Fibroblast of lung (primary cell): ENCODE measurements at regions not wholly inside any gene's neighbourhood (a gene's known extent, or its start where the extent isn't known, plus 50 kb on each side); places are given as distances from the start of the nearest gene placed in this dataset.
A peak's percentile ranks its signal among the peaks of the same experiment; 100 is the strongest.

Experiments
- DNase-seq, 2 donors: peaks; one replicate each; pipeline versions ENCODE4 v3.0.0 to v3.0.0-alpha.2; 2010; ENCODE audit warnings: low read depth in 2 of 2
- H2AFZ ChIP-seq: 2 replicates; pipeline ENCODE4 v1.5.1; 2012; ENCODE audit warnings: low read length, control low read depth, inconsistent platforms
- H3K27ac ChIP-seq: 2 replicates; pipeline ENCODE4 v1.5.1; 2011; ENCODE audit warnings: low read length, control low read depth; ENCODE audit not compliant: insufficient read depth
- H3K27me3 ChIP-seq: 2 replicates; pipeline ENCODE4 v1.5.1; 2011; ENCODE audit warnings: mild to moderate bottlenecking, low read length; ENCODE audit not compliant: control insufficient read depth, insufficient read depth
- H3K36me3 ChIP-seq: 2 replicates; pipeline ENCODE4 v1.5.1; 2011; ENCODE audit warnings: low read length; ENCODE audit not compliant: control insufficient read depth, insufficient read depth
- H3K4me1 ChIP-seq: 2 replicates; pipeline ENCODE4 v1.5.1; 2011; ENCODE audit warnings: low read length; ENCODE audit not compliant: control insufficient read depth, insufficient read depth; ENCODE audit errors: extremely low read depth
- H3K4me2 ChIP-seq: 2 replicates; pipeline ENCODE4 v1.5.1; 2011; ENCODE audit warnings: low read length, control low read depth; ENCODE audit not compliant: insufficient read depth; ENCODE audit errors: extremely low read depth
- H3K4me3 ChIP-seq, 4 experiments: fragments of 200-600 bp in 1 of 4; sonication (generic) in 1 of 4; replicated peaks in 1 of 4; 2 replicates each; pipeline ENCODE4 v1.5.1; 2011 to 2016; ENCODE audit warnings: low read length in 4 of 4, low read depth in 3 of 4, mild to moderate bottlenecking in 3 of 4, control low read depth in 2 of 4, inconsistent platforms in 1 of 4, mixed read lengths in 1 of 4; ENCODE audit not compliant: insufficient read depth in 1 of 4; ENCODE audit errors: control extremely low read depth in 1 of 4
- H3K79me2 ChIP-seq: 2 replicates; pipeline ENCODE4 v1.5.1; 2012; ENCODE audit warnings: mild to moderate bottlenecking, low read length, inconsistent platforms; ENCODE audit not compliant: control insufficient read depth, insufficient read depth
- H3K9ac ChIP-seq: 2 replicates; pipeline ENCODE4 v1.5.1; 2011; ENCODE audit warnings: mild to moderate bottlenecking, low read length, control low read depth; ENCODE audit not compliant: insufficient read depth
- H3K9me3 ChIP-seq: 2 replicates; pipeline ENCODE4 v1.5.1; 2012; ENCODE audit warnings: low read depth, low read length; ENCODE audit not compliant: control insufficient read depth, insufficient read depth
- H4K20me1 ChIP-seq: 2 replicates; pipeline ENCODE4 v1.5.1; 2011; ENCODE audit warnings: low read length; ENCODE audit not compliant: control insufficient read depth, insufficient read depth; ENCODE audit errors: extremely low read depth
- EZH2 ChIP-seq: IDR thresholded peaks from 2 replicates; pipeline ENCODE4 v1.5.1; 2012; ENCODE audit warnings: low read length, control low read depth, mild to moderate bottlenecking; ENCODE audit errors: missing control alignments
- TF ChIP-seq, protein P1 (sequence below), 2 donors: IDR thresholded peaks in 1 of 2; conservative IDR thresholded peaks in 1 of 2; 1 replicate in 1 of 2; 2 replicates in 1 of 2; pipeline ENCODE4 v1.5.1; 2011 to 2012; ENCODE audit warnings: low read length in 2 of 2, control low read depth in 1 of 2, inconsistent platforms in 1 of 2, low read depth in 1 of 2, mild to moderate bottlenecking in 1 of 2

DNA sequence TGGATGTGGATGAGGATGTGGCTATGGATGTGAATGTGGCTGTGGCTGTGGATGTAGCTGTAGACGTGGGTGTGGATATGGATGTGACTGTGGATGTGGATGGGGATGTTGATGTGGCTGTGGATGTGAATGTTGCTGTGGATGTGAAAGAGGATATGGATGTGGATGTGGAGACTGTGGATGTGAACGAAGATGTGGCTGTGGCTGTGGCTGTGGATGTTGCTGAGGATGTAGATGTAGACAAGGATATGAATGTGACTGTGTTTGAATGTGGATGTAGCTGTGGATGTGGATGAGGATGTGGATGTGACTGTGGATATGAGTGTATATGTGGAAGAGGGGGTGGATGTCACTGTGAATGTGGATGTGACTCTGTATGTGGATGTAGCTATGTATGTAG is 884.6 kb upstream of the CHAC2 start:
- no peak overlapping the region for H3K4me2 ChIP-seq
- DNase-seq, result no peak
- H3K9ac ChIP-seq, result no peak overlapping the region
- no peak overlapping the region for H3K27ac ChIP-seq
- no peaks in the 10 kb centered on the region for H3K36me3 ChIP-seq
- H2AFZ ChIP-seq, result no peak overlapping the region
- no peaks in the 10 kb centered on the region for H3K4me1 ChIP-seq
- no peaks in the 10 kb centered on the region for H3K27me3 ChIP-seq
- H3K4me3 ChIP-seq, result no peak overlapping the region
- no peaks in the 10 kb centered on the region for H3K9me3 ChIP-seq
- no peak for TF ChIP-seq EZH2
- H4K20me1 ChIP-seq, result no peaks in the 10 kb centered on the region
- no peaks in the 10 kb centered on the region for H3K79me2 ChIP-seq

DNA sequence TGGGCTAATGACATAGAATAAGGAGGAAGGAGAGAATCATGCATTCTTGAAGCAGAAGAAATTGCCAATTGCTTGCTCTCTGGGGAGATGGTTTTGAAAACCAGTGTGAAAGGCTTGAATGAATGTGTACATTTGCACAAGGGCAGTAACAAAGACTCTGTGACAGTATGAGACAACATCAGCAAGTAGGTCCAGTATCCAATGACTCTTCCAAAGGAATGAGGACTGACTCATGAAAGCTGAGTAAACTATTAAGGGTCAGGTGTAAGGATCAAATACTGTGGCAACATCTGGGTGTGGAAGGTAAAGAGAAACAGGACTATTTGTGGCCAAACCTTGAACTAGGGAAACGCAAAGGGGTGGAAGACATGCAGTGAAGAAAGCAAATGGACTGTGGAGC is 886.0 kb upstream of the CHAC2 start:
- H3K36me3 ChIP-seq, result no peaks in the 10 kb centered on the region
- H3K27me3 ChIP-seq, result no peaks in the 10 kb centered on the region
- H3K4me3 ChIP-seq, result no peak overlapping the region
- H2AFZ ChIP-seq, result no peak overlapping the region
- peak; percentile 35 to 68 for DNase-seq
- H3K79me2 ChIP-seq, result no peaks in the 10 kb centered on the region
- H4K20me1 ChIP-seq, result no peaks in the 10 kb centered on the region
- H3K4me2 ChIP-seq, result no peak overlapping the region
- H3K4me1 ChIP-seq, result no peaks in the 10 kb centered on the region
- no peak for TF ChIP-seq EZH2
- TF ChIP-seq, protein P1, sequence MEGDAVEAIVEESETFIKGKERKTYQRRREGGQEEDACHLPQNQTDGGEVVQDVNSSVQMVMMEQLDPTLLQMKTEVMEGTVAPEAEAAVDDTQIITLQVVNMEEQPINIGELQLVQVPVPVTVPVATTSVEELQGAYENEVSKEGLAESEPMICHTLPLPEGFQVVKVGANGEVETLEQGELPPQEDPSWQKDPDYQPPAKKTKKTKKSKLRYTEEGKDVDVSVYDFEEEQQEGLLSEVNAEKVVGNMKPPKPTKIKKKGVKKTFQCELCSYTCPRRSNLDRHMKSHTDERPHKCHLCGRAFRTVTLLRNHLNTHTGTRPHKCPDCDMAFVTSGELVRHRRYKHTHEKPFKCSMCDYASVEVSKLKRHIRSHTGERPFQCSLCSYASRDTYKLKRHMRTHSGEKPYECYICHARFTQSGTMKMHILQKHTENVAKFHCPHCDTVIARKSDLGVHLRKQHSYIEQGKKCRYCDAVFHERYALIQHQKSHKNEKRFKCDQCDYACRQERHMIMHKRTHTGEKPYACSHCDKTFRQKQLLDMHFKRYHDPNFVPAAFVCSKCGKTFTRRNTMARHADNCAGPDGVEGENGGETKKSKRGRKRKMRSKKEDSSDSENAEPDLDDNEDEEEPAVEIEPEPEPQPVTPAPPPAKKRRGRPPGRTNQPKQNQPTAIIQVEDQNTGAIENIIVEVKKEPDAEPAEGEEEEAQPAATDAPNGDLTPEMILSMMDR (conservative IDR thresholded peaks at IDR 0.05 in 1 of 2, IDR thresholded peaks at IDR 0.05 in 1 of 2; ENCODE audit: low read depth in 1 of 2, low read length in 2 of 2), result no peak
- no peaks in the 10 kb centered on the region for H3K9me3 ChIP-seq
- H3K27ac ChIP-seq, result no peak overlapping the region
- no peak overlapping the region for H3K9ac ChIP-seq

DNA sequence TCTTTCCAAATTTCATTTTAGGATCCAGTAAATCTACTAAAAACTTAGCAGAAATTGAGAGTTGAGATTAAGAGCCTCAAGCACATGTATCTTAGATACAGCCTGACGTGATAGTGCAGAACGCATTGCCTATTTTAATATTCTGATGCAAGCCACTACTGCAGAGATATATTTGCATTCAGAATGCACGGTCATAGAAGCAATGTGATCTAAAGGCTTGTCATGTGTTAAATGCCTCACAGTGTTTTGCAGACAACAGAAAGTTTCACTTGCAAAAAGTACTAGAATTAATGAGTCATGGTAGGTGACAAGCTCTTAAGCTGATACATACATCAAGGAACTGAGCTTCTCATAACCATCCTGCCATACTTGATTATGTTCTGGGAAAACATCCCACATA is 886.7 kb upstream of the CHAC2 start:
- Histone ChIP-seq H3K9me3 (no peaks in the 10 kb centered on the region), H3K4me2 (no peak overlapping the region), H3K27ac (no peak overlapping the region), H4K20me1 (no peaks in the 10 kb centered on the region), H3K9ac (no peak overlapping the region), H3K4me3 (no peak overlapping the region), H3K4me1 (no peaks in the 10 kb centered on the region), H3K27me3 (no peaks in the 10 kb centered on the region), H3K36me3 (no peaks in the 10 kb centered on the region), H2AFZ (no peak overlapping the region), H3K79me2 (no peaks in the 10 kb centered on the region)
- DNase-seq, result peak in 1 of 2 donors; percentile 29
- TF ChIP-seq, protein P1 (conservative IDR thresholded peaks at IDR 0.05 in 1 of 2, IDR thresholded peaks at IDR 0.05 in 1 of 2; ENCODE audit: low read depth in 1 of 2, low read length in 2 of 2), result no peak
- TF ChIP-seq EZH2, result no peak
